SU-DHL-6 (cell line): ENCODE measurements at regions not wholly inside any gene's neighbourhood (a gene's known extent, or its start where the extent isn't known, plus 50 kb on each side); places are given as distances from the start of the nearest gene placed in this dataset.

Experiments
- EZH2phosphoT487 ChIP-seq: fragments of 200-600 bp; sonication (generic), shearing (Covaris generic); conservative IDR thresholded peaks from 2 replicates; pipeline ENCODE4 v1.6.1; 2018; ENCODE audit warnings: mild to moderate bottlenecking, antibody characterized with exemption, low read length, moderate library complexity, mixed read lengths
- TF ChIP-seq, protein P1 (sequence below): fragments of 200-600 bp; sonication (generic); IDR thresholded peaks from one replicate; pipeline ENCODE4 v1.5.1; 2017; ENCODE audit warnings: antibody characterized with exemption, mild to moderate bottlenecking, low read length, moderate library complexity; ENCODE audit not compliant: insufficient read depth, poor library complexity, severe bottlenecking

DNA sequence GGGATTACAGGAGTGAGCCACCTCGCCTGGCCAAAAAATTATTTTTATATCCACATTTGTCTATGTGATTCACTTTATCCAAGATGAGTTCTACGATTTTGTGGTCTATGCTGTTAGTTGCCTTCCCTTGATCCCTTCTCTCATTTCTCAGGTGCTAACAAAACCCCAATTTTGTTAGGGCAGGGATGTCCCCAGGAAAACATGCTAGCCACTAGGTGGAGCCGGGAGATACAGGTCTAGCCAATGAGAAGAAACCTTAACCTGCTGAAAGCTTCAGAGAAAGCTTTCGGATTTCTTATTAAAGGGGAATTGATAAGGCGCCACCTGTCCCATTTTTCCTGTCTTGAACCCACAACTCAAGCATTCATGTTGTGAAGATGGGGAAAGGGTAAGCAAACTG is 167.4 kb upstream of the OLIG3 start:
- TF ChIP-seq, protein P1, sequence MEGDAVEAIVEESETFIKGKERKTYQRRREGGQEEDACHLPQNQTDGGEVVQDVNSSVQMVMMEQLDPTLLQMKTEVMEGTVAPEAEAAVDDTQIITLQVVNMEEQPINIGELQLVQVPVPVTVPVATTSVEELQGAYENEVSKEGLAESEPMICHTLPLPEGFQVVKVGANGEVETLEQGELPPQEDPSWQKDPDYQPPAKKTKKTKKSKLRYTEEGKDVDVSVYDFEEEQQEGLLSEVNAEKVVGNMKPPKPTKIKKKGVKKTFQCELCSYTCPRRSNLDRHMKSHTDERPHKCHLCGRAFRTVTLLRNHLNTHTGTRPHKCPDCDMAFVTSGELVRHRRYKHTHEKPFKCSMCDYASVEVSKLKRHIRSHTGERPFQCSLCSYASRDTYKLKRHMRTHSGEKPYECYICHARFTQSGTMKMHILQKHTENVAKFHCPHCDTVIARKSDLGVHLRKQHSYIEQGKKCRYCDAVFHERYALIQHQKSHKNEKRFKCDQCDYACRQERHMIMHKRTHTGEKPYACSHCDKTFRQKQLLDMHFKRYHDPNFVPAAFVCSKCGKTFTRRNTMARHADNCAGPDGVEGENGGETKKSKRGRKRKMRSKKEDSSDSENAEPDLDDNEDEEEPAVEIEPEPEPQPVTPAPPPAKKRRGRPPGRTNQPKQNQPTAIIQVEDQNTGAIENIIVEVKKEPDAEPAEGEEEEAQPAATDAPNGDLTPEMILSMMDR = peak; percentile 48
- TF ChIP-seq EZH2phosphoT487 = no peak
